WTC11 (cell line): ENCODE measurements at regions not wholly inside any gene's neighbourhood (a gene's known extent, or its start where the extent isn't known, plus 50 kb on each side); places are given as distances from the start of the nearest gene placed in this dataset.

ENCODE experiments used
- ATF1 ChIP-seq: sonication (generic); formaldehyde crosslinking; IDR thresholded peaks from 2 replicates; pipeline ENCODE4 v1.8.1; 2023; ENCODE audit warnings: mild to moderate bottlenecking, moderate library complexity, missing genetic modification reagents
- ATF6 ChIP-seq: sonication (generic); formaldehyde crosslinking; IDR thresholded peaks from 2 replicates; pipeline ENCODE4 v1.8.1; 2023; ENCODE audit warnings: mild to moderate bottlenecking, missing genetic modification reagents
- CTCF ChIP-seq: fragments of 200-600 bp; IDR thresholded peaks from 2 replicates; pipeline ENCODE4 v1.8.0; 2022; ENCODE audit warnings: antibody characterized with exemption
- MXD4 ChIP-seq: fragments of 250-450 bp; sonication (Bioruptor Pico); IDR thresholded peaks from 2 replicates; pipeline ENCODE4 v1.8.0; 2021; ENCODE audit warnings: mild to moderate bottlenecking, moderate library complexity, borderline replicate concordance
- NR1H2 ChIP-seq: sonication (generic); formaldehyde crosslinking; IDR thresholded peaks from 2 replicates; pipeline ENCODE4 v1.9.0; 2021; ENCODE audit warnings: mild to moderate bottlenecking, moderate library complexity, missing genetic modification reagents
- NR3C1 ChIP-seq: sonication (generic); formaldehyde crosslinking; conservative IDR thresholded peaks from 2 replicates; pipeline ENCODE4 v1.8.1; 2023; ENCODE audit warnings: low read depth, mild to moderate bottlenecking, missing genetic modification reagents
- TCF7 ChIP-seq: sonication (generic); formaldehyde crosslinking; IDR thresholded peaks from 2 replicates; pipeline ENCODE4 v1.8.0; 2022; ENCODE audit warnings: mild to moderate bottlenecking, low read depth, missing genetic modification reagents, moderate library complexity
- ZNF138 ChIP-seq: sonication (generic); formaldehyde crosslinking; conservative IDR thresholded peaks from 2 replicates; pipeline ENCODE4 v1.8.1; 2022; ENCODE audit warnings: mild to moderate bottlenecking, moderate library complexity, missing genetic modification reagents
- ZNF396 ChIP-seq: fragments of 250-450 bp; sonication (Bioruptor Pico); IDR thresholded peaks from 2 replicates; pipeline ENCODE4 v1.8.0; 2021; ENCODE audit warnings: mild to moderate bottlenecking, moderate library complexity, borderline replicate concordance
- TF ChIP-seq, protein P1 (sequence below): sonication (generic); formaldehyde crosslinking; IDR thresholded peaks from 2 replicates; pipeline ENCODE4 v1.8.1; 2023; ENCODE audit warnings: mild to moderate bottlenecking, missing genetic modification reagents, moderate library complexity

DNA sequence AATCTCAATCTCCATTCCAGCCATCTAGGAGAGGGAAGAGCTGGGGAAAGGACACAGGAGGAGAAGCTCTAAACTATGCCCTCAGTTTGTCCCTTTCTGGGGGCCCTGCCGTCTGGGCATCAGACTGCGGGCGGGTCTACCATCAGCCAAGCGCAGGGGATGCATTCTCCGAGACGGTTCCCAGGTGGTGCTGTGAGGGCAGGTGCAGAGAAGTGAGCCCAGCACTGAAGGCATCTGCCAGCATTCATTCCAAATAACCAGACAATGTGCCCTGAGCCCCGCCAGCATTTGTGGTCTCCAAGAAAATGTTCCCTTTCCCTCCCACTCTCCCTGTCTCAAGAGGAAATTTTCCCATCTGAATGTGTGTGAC is 265.7 kb downstream of the XXYLT1 start:
- TF ChIP-seq NR3C1 = no peak
- TF ChIP-seq ATF6 (CRISPR knock-in tag) = no peak
- no peak for TF ChIP-seq CTCF
- TF ChIP-seq ATF1 (CRISPR knock-in tag) = no peak
- TF ChIP-seq, protein P1, sequence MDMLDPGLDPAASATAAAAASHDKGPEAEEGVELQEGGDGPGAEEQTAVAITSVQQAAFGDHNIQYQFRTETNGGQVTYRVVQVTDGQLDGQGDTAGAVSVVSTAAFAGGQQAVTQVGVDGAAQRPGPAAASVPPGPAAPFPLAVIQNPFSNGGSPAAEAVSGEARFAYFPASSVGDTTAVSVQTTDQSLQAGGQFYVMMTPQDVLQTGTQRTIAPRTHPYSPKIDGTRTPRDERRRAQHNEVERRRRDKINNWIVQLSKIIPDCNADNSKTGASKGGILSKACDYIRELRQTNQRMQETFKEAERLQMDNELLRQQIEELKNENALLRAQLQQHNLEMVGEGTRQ (CRISPR knock-in tag) = no peak
- TF ChIP-seq MXD4 (CRISPR knock-in tag) = no peak
- TF ChIP-seq NR1H2 (CRISPR knock-in tag) = no peak
- no peak for TF ChIP-seq ZNF396 (CRISPR knock-in tag)
- no peak for TF ChIP-seq TCF7 (CRISPR knock-in tag)
- TF ChIP-seq ZNF138 (CRISPR knock-in tag) = no peak
